Esophagus squamous epithelium (tissue), 5 donors: ENCODE measurements at regions not wholly inside any gene's neighbourhood (a gene's known extent, or its start where the extent isn't known, plus 50 kb on each side); places are given as distances from the start of the nearest gene placed in this dataset.
A peak's percentile ranks its signal among the peaks of the same experiment; 100 is the strongest.

Experiments
- DNase-seq: peaks from one replicate; lab custom pipeline; 2025; lab: John Stamatoyannopoulos, UW
- H3K27ac ChIP-seq, 4 donors: fragments of 200-600 bp; sonication (generic); one replicate each; pipeline ENCODE4 v1.5.1; 2016 to 2019; ENCODE audit warnings: mild to moderate bottlenecking in 1 of 4
- H3K27me3 ChIP-seq, 4 donors: fragments of 200-600 bp; sonication (generic); 1 replicate in 3 of 4; 2 replicates in 1 of 4; pipeline versions ENCODE4 v1.5.1 to v1.6.0; 2017 to 2021; ENCODE audit warnings: antibody characterized with exemption in 1 of 4
- H3K36me3 ChIP-seq, 3 donors: fragments of 200-600 bp; sonication (generic); one replicate each; pipeline ENCODE4 v1.5.1; 2016 to 2019
- H3K4me1 ChIP-seq, 3 donors: fragments of 200-600 bp; sonication (generic); one replicate each; pipeline ENCODE4 v1.5.1; 2017 to 2019
- H3K4me3 ChIP-seq, 4 donors: fragments of 200-600 bp; sonication (generic); 1 replicate in 3 of 4; 2 replicates in 1 of 4; pipeline ENCODE4 v1.5.1; 2016 to 2019; ENCODE audit warnings: mild to moderate bottlenecking in 2 of 4, moderate library complexity in 1 of 4
- H3K9me3 ChIP-seq, 3 donors: fragments of 200-600 bp; sonication (generic); one replicate each; pipeline ENCODE4 v1.5.1; 2016 to 2019
- CTCF ChIP-seq, 6 experiments: fragments of 450-650 bp in 4 of 6; fragments of 200-600 bp in 2 of 6; sonication (generic) in 2 of 6; IDR thresholded peaks; one replicate each; pipeline ENCODE4 v1.5.1; 2016 to 2019; ENCODE audit warnings: antibody characterized with exemption in 6 of 6, mild to moderate bottlenecking in 4 of 6, moderate library complexity in 4 of 6
- POLR2A ChIP-seq, 4 donors: fragments of 450-650 bp; IDR thresholded peaks; one replicate each; pipeline ENCODE4 v1.6.1; 2017; ENCODE audit warnings: antibody characterized with exemption in 4 of 4, mild to moderate bottlenecking in 4 of 4, moderate library complexity in 3 of 4
- WGBS, 2 donors: methylation state at CpG; one replicate each; pipeline ENCODE4 v1.1.5; 2018; 5-methylcytosine and 5-hydroxymethylcytosine counted together
- intact Hi-C: fragments of 100-400 bp; cut with DNase I; formaldehyde crosslinking; loops from one replicate; pipeline ENCODE4 v1.15.0; 2022
- small RNA-seq, 4 donors: library from RNA; depleted of rRNA; stranded (forward); fragments of <200 nt; gene quantifications; one replicate each; pipeline ENCODE3, GENCODE V24; 2016
- donor health status: DM: yes; HTN: yes; CAD: no.

GRCh38 chr11:130816546-130817329, 99.5 kb downstream of the SNX19 start:
- no peak for DNase-seq
- H3K9me3 ChIP-seq: no peaks in the 10 kb centered on the region
- WGBS, 2 donors: 65 to 77% methylated on average over 9 to 13 of the region's 15 CpGs
- H3K4me3 ChIP-seq: no peak overlapping the region
- intact Hi-C loops: no loop called here
- H3K27ac ChIP-seq: peak overlapping the region in 1 of 4 donors; percentile 5
- TF ChIP-seq POLR2A (IDR thresholded peaks at IDR 0.05) (no peak), CTCF (IDR thresholded peaks at IDR 0.05) (no peak)
- H3K27me3 ChIP-seq: peaks cover 0 to 11% (median 0%) of the 10 kb centered on the region in 4 donors
- no peaks in the 10 kb centered on the region for H3K36me3 ChIP-seq
- no peaks in the 10 kb centered on the region for H3K4me1 ChIP-seq

GRCh38 chr11:130817330-130817944, 98.8 kb downstream of the SNX19 start:
- no peak for TF ChIP-seq CTCF (IDR thresholded peaks at IDR 0.05)
- TF ChIP-seq POLR2A (IDR thresholded peaks at IDR 0.05): no peak
- peak overlapping the region in 1 of 4 donors; percentile 5 for H3K27ac ChIP-seq
- H3K36me3 ChIP-seq: no peaks in the 10 kb centered on the region
- H3K4me1 ChIP-seq: no peaks in the 10 kb centered on the region
- H3K9me3 ChIP-seq: no peaks in the 10 kb centered on the region
- intact Hi-C loops: no loop called here
- no peak for DNase-seq
- H3K27me3 ChIP-seq: peaks cover 0 to 11% (median 0%) of the 10 kb centered on the region in 4 donors
- H3K4me3 ChIP-seq: no peak overlapping the region

- H3K9me3 ChIP-seq: no peaks in the 10 kb centered on the region
- no peaks in the 10 kb centered on the region for H3K36me3 ChIP-seq
- no peaks in the 10 kb centered on the region for H3K4me1 ChIP-seq
- 54 to 62% methylated on average over 6 of the region's 6 CpGs for WGBS, 2 donors
- DNase-seq: no peak
- H3K27me3 ChIP-seq: peaks cover 0 to 11% (median 0%) of the 10 kb centered on the region in 4 donors
- no peak overlapping the region for H3K4me3 ChIP-seq
- TF ChIP-seq CTCF (IDR thresholded peaks at IDR 0.05): no peak
- intact Hi-C loops: no loop called here
- H3K27ac ChIP-seq: no peak overlapping the region
Observed at GRCh38 chr11:130819625-130820024, 96.7 kb downstream of the SNX19 start.

Small RNAs in the stretch of these regions (small RNA-seq; reads per million reads assigned to genes)
- gene AP004371.1 (0 reads per million in 4 donors), gene MIR8052 (0 reads per million in 4 donors)
